ENCODE measurements at regions not wholly inside any gene's neighbourhood (a gene's known extent, or its start where the extent isn't known, plus 50 kb on each side); places are given as distances from the start of the nearest gene placed in this dataset.

- DNase-seq = no peak
These were observed 105.8 kb upstream of the SPTLC3 start for GRCh38 chr20:12902992-12903391.

GRCh38 chr20:12906361-12906760, 102.4 kb upstream of the SPTLC3 start:
- H3K36me3 ChIP-seq (replicated peaks) = no peaks in the 10 kb centered on the region
- H3K27me3 ChIP-seq (replicated peaks) = no peaks in the 10 kb centered on the region
- DNase-seq = no peak
- no peak for TF ChIP-seq CTCF (IDR thresholded peaks at IDR 0.05; ENCODE audit: low read depth, low read length, missing control alignments)
- no peak overlapping the region for H3K27ac ChIP-seq
- in situ Hi-C loops (cut with HindIII; ENCODE audit: low pct_ligation_motif_present, low sequenced_read_pairs) = no loop called here
- H3K4me3 ChIP-seq (ENCODE audit: low read depth, low read length) = no peak overlapping the region

More at GRCh38 chr20:12902992-12903391, 105.8 kb upstream of the SPTLC3 start:
- in situ Hi-C loops (cut with HindIII; ENCODE audit: low pct_ligation_motif_present, low sequenced_read_pairs) = no loop called here
- Histone ChIP-seq H3K27ac (no peak overlapping the region), H3K27me3 (replicated peaks) (no peaks in the 10 kb centered on the region), H3K36me3 (replicated peaks) (no peaks in the 10 kb centered on the region), H3K4me3 (ENCODE audit: low read depth, low read length) (no peak overlapping the region)
- TF ChIP-seq CTCF (IDR thresholded peaks at IDR 0.05; ENCODE audit: low read depth, low read length, missing control alignments) = no peak

- H3K36me3 ChIP-seq (replicated peaks) = no peaks in the 10 kb centered on the region
- H3K4me3 ChIP-seq (ENCODE audit: low read depth, low read length) = no peak overlapping the region
- no peak for DNase-seq
- no peak for TF ChIP-seq CTCF (IDR thresholded peaks at IDR 0.05; ENCODE audit: low read depth, low read length, missing control alignments)
- in situ Hi-C loops (cut with HindIII; ENCODE audit: low pct_ligation_motif_present, low sequenced_read_pairs) = no loop called here
- H3K27me3 ChIP-seq (replicated peaks) = no peaks in the 10 kb centered on the region
- H3K27ac ChIP-seq = no peak overlapping the region
These were observed 97.4 kb upstream of the SPTLC3 start for GRCh38 chr20:12911372-12911771.

- Histone ChIP-seq H3K27me3 (replicated peaks) (no peaks in the 10 kb centered on the region), H3K4me3 (ENCODE audit: low read depth, low read length) (no peak overlapping the region), H3K36me3 (replicated peaks) (no peaks in the 10 kb centered on the region), H3K27ac (no peak overlapping the region)
- TF ChIP-seq CTCF (IDR thresholded peaks at IDR 0.05; ENCODE audit: low read depth, low read length, missing control alignments) = no peak
- in situ Hi-C loops (cut with HindIII; ENCODE audit: low pct_ligation_motif_present, low sequenced_read_pairs) = no loop called here
- DNase-seq = no peak
These were observed 94.9 kb upstream of the SPTLC3 start for GRCh38 chr20:12913781-12914443.

- no peak for TF ChIP-seq CTCF (IDR thresholded peaks at IDR 0.05; ENCODE audit: low read depth, low read length, missing control alignments)
- Histone ChIP-seq H3K27me3 (replicated peaks) (no peaks in the 10 kb centered on the region), H3K4me3 (ENCODE audit: low read depth, low read length) (no peak overlapping the region), H3K27ac (no peak overlapping the region), H3K36me3 (replicated peaks) (no peaks in the 10 kb centered on the region)
- in situ Hi-C loops (cut with HindIII; ENCODE audit: low pct_ligation_motif_present, low sequenced_read_pairs) = no loop called here
- DNase-seq = no peak
These were observed 94.0 kb upstream of the SPTLC3 start for GRCh38 chr20:12914804-12915203.

- Histone ChIP-seq H3K4me3 (ENCODE audit: low read depth, low read length) (no peak overlapping the region), H3K36me3 (replicated peaks) (no peaks in the 10 kb centered on the region), H3K27me3 (replicated peaks) (no peaks in the 10 kb centered on the region), H3K27ac (no peak overlapping the region)
- TF ChIP-seq CTCF (IDR thresholded peaks at IDR 0.05; ENCODE audit: low read depth, low read length, missing control alignments) = no peak
- in situ Hi-C loops (cut with HindIII; ENCODE audit: low pct_ligation_motif_present, low sequenced_read_pairs) = no loop called here
- no peak for DNase-seq
These were observed 92.1 kb upstream of the SPTLC3 start for GRCh38 chr20:12916699-12917098.

Measured in brain microvascular endothelial cell (primary cell).